ENCODE measurements at regions not wholly inside any gene's neighbourhood (a gene's known extent, or its start where the extent isn't known, plus 50 kb on each side); places are given as distances from the start of the nearest gene placed in this dataset.

- Histone ChIP-seq H3K4me3 (no peak overlapping the region), H3K4me1 (no peaks in the 10 kb centered on the region), H3K79me2 (ENCODE audit: low read depth) (no peaks in the 10 kb centered on the region), H3K36me3 (no peaks in the 10 kb centered on the region), H3K27me3 (no peaks in the 10 kb centered on the region), H3K9me3 (ENCODE audit: low read depth) (no peaks in the 10 kb centered on the region), H4K20me1 (ENCODE audit: low read depth) (no peaks in the 10 kb centered on the region), H3K9ac (no peak overlapping the region), H2AFZ (replicated peaks) (no peak overlapping the region), H3K27ac (no peak overlapping the region), H3F3A (ENCODE audit: low read depth) (no peaks in the 10 kb centered on the region), H3K4me2 (no peak overlapping the region)
- no peak overlapping the region for H3K4me3 Mint-ChIP-seq
- peaks cover 6% of the 10 kb centered on the region for H3K9me3 Mint-ChIP-seq
- DNase-seq (ENCODE audit: low spot score), result no peak
- no peaks in the 10 kb centered on the region for H3K36me3 Mint-ChIP-seq
- TF ChIP-seq, protein P1, sequence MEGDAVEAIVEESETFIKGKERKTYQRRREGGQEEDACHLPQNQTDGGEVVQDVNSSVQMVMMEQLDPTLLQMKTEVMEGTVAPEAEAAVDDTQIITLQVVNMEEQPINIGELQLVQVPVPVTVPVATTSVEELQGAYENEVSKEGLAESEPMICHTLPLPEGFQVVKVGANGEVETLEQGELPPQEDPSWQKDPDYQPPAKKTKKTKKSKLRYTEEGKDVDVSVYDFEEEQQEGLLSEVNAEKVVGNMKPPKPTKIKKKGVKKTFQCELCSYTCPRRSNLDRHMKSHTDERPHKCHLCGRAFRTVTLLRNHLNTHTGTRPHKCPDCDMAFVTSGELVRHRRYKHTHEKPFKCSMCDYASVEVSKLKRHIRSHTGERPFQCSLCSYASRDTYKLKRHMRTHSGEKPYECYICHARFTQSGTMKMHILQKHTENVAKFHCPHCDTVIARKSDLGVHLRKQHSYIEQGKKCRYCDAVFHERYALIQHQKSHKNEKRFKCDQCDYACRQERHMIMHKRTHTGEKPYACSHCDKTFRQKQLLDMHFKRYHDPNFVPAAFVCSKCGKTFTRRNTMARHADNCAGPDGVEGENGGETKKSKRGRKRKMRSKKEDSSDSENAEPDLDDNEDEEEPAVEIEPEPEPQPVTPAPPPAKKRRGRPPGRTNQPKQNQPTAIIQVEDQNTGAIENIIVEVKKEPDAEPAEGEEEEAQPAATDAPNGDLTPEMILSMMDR (IDR thresholded peaks at IDR 0.05), result no peak
- no peak for TF ChIP-seq EZH2phosphoT487 (IDR thresholded peaks at IDR 0.05)
- TF ChIP-seq EZH2 (IDR thresholded peaks at IDR 0.05), result no peak
- peaks cover 19% of the 10 kb centered on the region for H3K4me1 Mint-ChIP-seq
- H3K27me3 Mint-ChIP-seq (ENCODE audit: insufficient read depth, low read depth), result peaks cover 3% of the 10 kb centered on the region
- no peak overlapping the region for H3K27ac Mint-ChIP-seq
Observed at GRCh38 chr1:224872832-224873433, 56.5 kb upstream of the DNAH14 start.

GRCh38 chr1:224873434-224874369, 55.8 kb upstream of the DNAH14 start:
- Mint-ChIP-seq H3K4me1 (peaks cover 19% of the 10 kb centered on the region), H3K27ac (no peak overlapping the region), H3K36me3 (no peaks in the 10 kb centered on the region), H3K9me3 (peaks cover 3% of the 10 kb centered on the region), H3K4me3 (no peak overlapping the region), H3K27me3 (ENCODE audit: insufficient read depth, low read depth) (peaks cover 3% of the 10 kb centered on the region)
- TF ChIP-seq EZH2 (IDR thresholded peaks at IDR 0.05) (no peak), EZH2phosphoT487 (IDR thresholded peaks at IDR 0.05) (no peak)
- TF ChIP-seq, protein P1 (IDR thresholded peaks at IDR 0.05), result no peak
- H4K20me1 ChIP-seq (ENCODE audit: low read depth), result no peaks in the 10 kb centered on the region
- no peaks in the 10 kb centered on the region for H3K36me3 ChIP-seq
- no peaks in the 10 kb centered on the region for H3K27me3 ChIP-seq
- H3K9me3 ChIP-seq (ENCODE audit: low read depth), result no peaks in the 10 kb centered on the region
- no peak overlapping the region for H3K4me3 ChIP-seq
- H3K27ac ChIP-seq, result no peak overlapping the region
- no peaks in the 10 kb centered on the region for H3F3A ChIP-seq (ENCODE audit: low read depth)
- no peak overlapping the region for H3K4me2 ChIP-seq
- H3K4me1 ChIP-seq, result no peaks in the 10 kb centered on the region
- H3K9ac ChIP-seq, result no peak overlapping the region
- no peak for DNase-seq (ENCODE audit: low spot score)
- H2AFZ ChIP-seq (replicated peaks), result no peak overlapping the region
- no peaks in the 10 kb centered on the region for H3K79me2 ChIP-seq (ENCODE audit: low read depth)

GRCh38 chr1:224874775-224875174, 54.7 kb upstream of the DNAH14 start:
- Histone ChIP-seq H4K20me1 (ENCODE audit: low read depth) (no peaks in the 10 kb centered on the region), H3K4me1 (peaks cover under 1% of the 10 kb centered on the region), H3K36me3 (no peaks in the 10 kb centered on the region), H2AFZ (replicated peaks) (no peak overlapping the region), H3K9me3 (ENCODE audit: low read depth) (no peaks in the 10 kb centered on the region), H3K27ac (no peak overlapping the region), H3K4me2 (no peak overlapping the region), H3K27me3 (no peaks in the 10 kb centered on the region), H3K79me2 (ENCODE audit: low read depth) (no peaks in the 10 kb centered on the region), H3K4me3 (no peak overlapping the region), H3F3A (ENCODE audit: low read depth) (no peaks in the 10 kb centered on the region), H3K9ac (no peak overlapping the region)
- Mint-ChIP-seq H3K36me3 (no peaks in the 10 kb centered on the region), H3K9me3 (peaks cover 2% of the 10 kb centered on the region), H3K27ac (peak overlapping the region; percentile 10), H3K4me1 (peaks cover 27% of the 10 kb centered on the region), H3K4me3 (no peak overlapping the region), H3K27me3 (ENCODE audit: insufficient read depth, low read depth) (peaks cover 3% of the 10 kb centered on the region)
- peak; percentile 17 for DNase-seq (ENCODE audit: low spot score)
- TF ChIP-seq, protein P1 (IDR thresholded peaks at IDR 0.05), result no peak
- TF ChIP-seq EZH2phosphoT487 (IDR thresholded peaks at IDR 0.05) (no peak), EZH2 (IDR thresholded peaks at IDR 0.05) (no peak)

Data from neural progenitor cell (in vitro differentiated cells).